ENCODE measurements at regions not wholly inside any gene's neighbourhood (a gene's known extent, or its start where the extent isn't known, plus 50 kb on each side); places are given as distances from the start of the nearest gene placed in this dataset.

DNA sequence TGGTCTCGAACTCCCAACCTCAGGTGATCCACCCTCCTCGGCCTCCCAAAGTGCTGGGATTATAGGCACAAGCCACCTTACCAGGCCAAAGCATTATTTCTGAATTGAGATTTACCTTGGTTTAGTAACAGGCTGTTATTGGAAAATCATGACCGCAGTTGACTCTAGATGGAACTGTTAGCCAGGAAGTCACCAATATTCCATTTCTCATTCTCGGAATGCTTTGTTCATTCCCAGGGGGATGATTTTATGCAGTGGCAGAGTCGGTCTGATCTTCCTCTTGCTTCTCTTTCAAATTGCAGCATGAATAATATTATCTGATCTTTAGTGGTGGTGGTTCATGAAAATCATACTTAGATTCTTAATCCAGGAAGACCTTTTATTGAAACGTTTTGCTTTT, 195.5 kb upstream of the MBNL1 start:
- TF ChIP-seq, protein P1, sequence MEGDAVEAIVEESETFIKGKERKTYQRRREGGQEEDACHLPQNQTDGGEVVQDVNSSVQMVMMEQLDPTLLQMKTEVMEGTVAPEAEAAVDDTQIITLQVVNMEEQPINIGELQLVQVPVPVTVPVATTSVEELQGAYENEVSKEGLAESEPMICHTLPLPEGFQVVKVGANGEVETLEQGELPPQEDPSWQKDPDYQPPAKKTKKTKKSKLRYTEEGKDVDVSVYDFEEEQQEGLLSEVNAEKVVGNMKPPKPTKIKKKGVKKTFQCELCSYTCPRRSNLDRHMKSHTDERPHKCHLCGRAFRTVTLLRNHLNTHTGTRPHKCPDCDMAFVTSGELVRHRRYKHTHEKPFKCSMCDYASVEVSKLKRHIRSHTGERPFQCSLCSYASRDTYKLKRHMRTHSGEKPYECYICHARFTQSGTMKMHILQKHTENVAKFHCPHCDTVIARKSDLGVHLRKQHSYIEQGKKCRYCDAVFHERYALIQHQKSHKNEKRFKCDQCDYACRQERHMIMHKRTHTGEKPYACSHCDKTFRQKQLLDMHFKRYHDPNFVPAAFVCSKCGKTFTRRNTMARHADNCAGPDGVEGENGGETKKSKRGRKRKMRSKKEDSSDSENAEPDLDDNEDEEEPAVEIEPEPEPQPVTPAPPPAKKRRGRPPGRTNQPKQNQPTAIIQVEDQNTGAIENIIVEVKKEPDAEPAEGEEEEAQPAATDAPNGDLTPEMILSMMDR (IDR thresholded peaks at IDR 0.05; ENCODE audit: unreplicated experiment), result no peak
- no peak for DNase-seq
- Mint-ChIP-seq H3K4me1 (ENCODE audit: low read depth, unreplicated experiment) (no peaks in the 10 kb centered on the region), H3K27ac (ENCODE audit: unreplicated experiment) (no peak overlapping the region), H3K27me3 (ENCODE audit: unreplicated experiment) (no peaks in the 10 kb centered on the region), H3K9me3 (ENCODE audit: low read depth, unreplicated experiment) (no peaks in the 10 kb centered on the region), H3K36me3 (ENCODE audit: insufficient read depth, unreplicated experiment) (no peaks in the 10 kb centered on the region), H3K4me3 (ENCODE audit: low read depth, unreplicated experiment) (no peak overlapping the region)
- no TSS peak for BruUV-seq (replicated peaks)
- intact Hi-C loops (cut with micrococcal nuclease; ENCODE audit: unreplicated experiment), result loop anchor here (2.0 kb wide), 1 partner anchor 400 kb away; no protein-coding TSS in a partner anchor
- CTCF ChIA-PET, result no interaction called here

DNA sequence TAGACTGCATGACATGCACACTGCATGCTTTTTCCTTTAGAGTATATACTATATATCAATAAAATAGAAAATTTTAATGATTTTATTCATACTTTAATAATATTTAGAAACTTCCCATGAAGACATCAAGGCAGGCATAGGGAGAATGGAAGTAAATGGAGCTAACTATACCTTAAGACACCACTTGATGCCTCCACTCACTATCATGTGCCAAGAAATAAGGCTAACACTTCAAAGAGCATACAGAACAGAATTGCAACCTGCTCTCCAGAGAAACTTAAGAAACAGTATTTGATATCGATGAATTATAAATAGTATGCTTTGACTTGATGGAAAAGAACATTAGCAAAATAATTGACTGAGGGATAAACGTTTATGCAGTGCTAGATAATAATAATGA, 192.6 kb upstream of the MBNL1 start:
- DNase-seq, result no peak
- H3K4me1 Mint-ChIP-seq (ENCODE audit: low read depth, unreplicated experiment), result no peaks in the 10 kb centered on the region
- no peak overlapping the region for H3K4me3 Mint-ChIP-seq (ENCODE audit: low read depth, unreplicated experiment)
- TF ChIP-seq, protein P1 (IDR thresholded peaks at IDR 0.05; ENCODE audit: unreplicated experiment), result no peak
- intact Hi-C loops (cut with micrococcal nuclease; ENCODE audit: unreplicated experiment), result no loop called here
- H3K9me3 Mint-ChIP-seq (ENCODE audit: low read depth, unreplicated experiment), result no peaks in the 10 kb centered on the region
- H3K27me3 Mint-ChIP-seq (ENCODE audit: unreplicated experiment), result no peaks in the 10 kb centered on the region
- H3K36me3 Mint-ChIP-seq (ENCODE audit: insufficient read depth, unreplicated experiment), result no peaks in the 10 kb centered on the region
- no peak overlapping the region for H3K27ac Mint-ChIP-seq (ENCODE audit: unreplicated experiment)
- CTCF ChIA-PET, result interaction anchor here (0.6 kb wide), 1 partner anchor 919 kb away, joined by 3 read pairs; no protein-coding TSS in a partner anchor
- BruUV-seq (replicated peaks), result no TSS peak

DNA sequence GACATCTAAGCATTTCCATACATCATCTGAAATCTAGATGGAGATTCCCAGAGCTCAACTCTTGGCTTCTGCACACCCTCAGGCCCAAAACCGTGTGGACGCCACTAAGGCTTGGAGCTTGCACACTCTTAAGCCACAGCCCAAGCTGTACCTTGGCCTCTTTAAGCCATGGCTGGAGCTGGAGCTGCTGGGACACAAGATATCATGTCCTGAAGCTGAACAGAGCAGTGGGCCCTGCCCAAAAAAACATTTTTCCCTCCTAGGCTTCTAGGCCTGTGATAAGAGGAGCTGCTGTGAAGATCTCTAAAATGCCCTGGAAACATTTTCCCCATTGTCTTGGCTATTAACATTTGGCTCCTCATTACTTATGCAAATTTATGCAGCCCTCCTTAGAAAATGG, 188.7 kb upstream of the MBNL1 start:
- intact Hi-C loops (cut with micrococcal nuclease; ENCODE audit: unreplicated experiment), result no loop called here
- CTCF ChIA-PET, result no interaction called here
- no peak for DNase-seq
- Mint-ChIP-seq H3K9me3 (ENCODE audit: low read depth, unreplicated experiment) (no peaks in the 10 kb centered on the region), H3K36me3 (ENCODE audit: insufficient read depth, unreplicated experiment) (no peaks in the 10 kb centered on the region), H3K27ac (ENCODE audit: unreplicated experiment) (no peak overlapping the region), H3K4me1 (ENCODE audit: low read depth, unreplicated experiment) (no peaks in the 10 kb centered on the region), H3K4me3 (ENCODE audit: low read depth, unreplicated experiment) (no peak overlapping the region), H3K27me3 (ENCODE audit: unreplicated experiment) (no peaks in the 10 kb centered on the region)
- TF ChIP-seq, protein P1 (IDR thresholded peaks at IDR 0.05; ENCODE audit: unreplicated experiment), result no peak
- BruUV-seq (replicated peaks), result no TSS peak

DNA sequence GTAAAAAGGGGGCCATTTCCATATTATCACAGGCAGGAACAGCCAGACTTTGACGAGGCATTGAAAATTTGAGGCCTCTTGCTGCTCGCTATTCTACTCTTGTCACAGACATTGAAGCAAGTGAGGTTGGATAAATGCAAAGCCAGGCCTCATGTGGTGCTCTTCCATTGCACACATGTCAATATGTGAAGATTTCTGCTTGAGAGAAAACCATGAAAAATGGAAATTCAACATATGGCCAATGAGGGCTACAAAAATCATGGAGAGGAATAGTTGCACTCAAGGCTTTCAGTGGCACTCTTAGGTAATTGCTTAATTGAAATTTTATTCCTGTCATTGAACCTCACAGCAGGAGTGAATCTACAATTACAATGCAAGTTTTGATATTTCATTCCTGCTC, 185.6 kb upstream of the MBNL1 start:
- no peak overlapping the region for H3K27ac Mint-ChIP-seq (ENCODE audit: unreplicated experiment)
- H3K4me3 Mint-ChIP-seq (ENCODE audit: low read depth, unreplicated experiment), result no peak overlapping the region
- TF ChIP-seq, protein P1 (IDR thresholded peaks at IDR 0.05; ENCODE audit: unreplicated experiment), result no peak
- no peaks in the 10 kb centered on the region for H3K4me1 Mint-ChIP-seq (ENCODE audit: low read depth, unreplicated experiment)
- H3K27me3 Mint-ChIP-seq (ENCODE audit: unreplicated experiment), result no peaks in the 10 kb centered on the region
- no peaks in the 10 kb centered on the region for H3K36me3 Mint-ChIP-seq (ENCODE audit: insufficient read depth, unreplicated experiment)
- no peaks in the 10 kb centered on the region for H3K9me3 Mint-ChIP-seq (ENCODE audit: low read depth, unreplicated experiment)
- no peak for DNase-seq
- CTCF ChIA-PET, result no interaction called here
- intact Hi-C loops (cut with micrococcal nuclease; ENCODE audit: unreplicated experiment), result no loop called here
- no TSS peak for BruUV-seq (replicated peaks)
